HepG2 (cell line): ENCODE measurements at regions not wholly inside any gene's neighbourhood (a gene's known extent, or its start where the extent isn't known, plus 50 kb on each side); places are given as distances from the start of the nearest gene placed in this dataset.

ENCODE experiments used
- CTCF ChIP-seq: sonication (generic); formaldehyde crosslinking; IDR thresholded peaks from 2 replicates; pipeline ENCODE4 v1.5.0; 2020; ENCODE audit warnings: mild to moderate bottlenecking, missing genetic modification reagents, moderate library complexity
- ETV6 ChIP-seq: sonication (generic); formaldehyde crosslinking; conservative IDR thresholded peaks from 2 replicates; pipeline ENCODE4 v1.4.0; 2020; ENCODE audit warnings: missing genetic modification reagents
- FOSL2 ChIP-seq: sonication (generic); formaldehyde crosslinking; IDR thresholded peaks from 2 replicates; pipeline ENCODE4 v1.4.0; 2020; ENCODE audit warnings: missing genetic modification reagents
- FOXC1 ChIP-seq: sonication (generic); formaldehyde crosslinking; IDR thresholded peaks from 2 replicates; pipeline ENCODE4 v1.8.0; 2022; ENCODE audit warnings: mild to moderate bottlenecking, missing genetic modification reagents, borderline replicate concordance
- POLR2A ChIP-seq, 2 experiments: IDR thresholded peaks; 2 replicates each; pipeline ENCODE4 v1.6.1; 2011; ENCODE audit warnings: low read depth in 2 of 2, low read length in 2 of 2, mild to moderate bottlenecking in 1 of 2, moderate library complexity in 1 of 2; ENCODE audit not compliant: insufficient read depth in 1 of 2
- SP1 ChIP-seq, 2 experiments: fragments of 450-650 bp in 1 of 2; sonication (generic) in 1 of 2; formaldehyde crosslinking in 1 of 2; IDR thresholded peaks; 2 replicates each; pipeline versions ENCODE4 v1.4.0 to v1.6.1; 2016 to 2020; ENCODE audit warnings: missing genetic modification reagents in 1 of 2
- ZBTB26 ChIP-seq: IDR thresholded peaks from 2 replicates; pipeline ENCODE4 v1.6.1; 2016; ENCODE audit warnings: missing compliant biosample characterization, missing genetic modification reagents, borderline replicate concordance
- ZKSCAN5 ChIP-seq: sonication (generic); formaldehyde crosslinking; IDR thresholded peaks from 2 replicates; pipeline ENCODE4 v1.5.1; 2020; ENCODE audit warnings: mild to moderate bottlenecking, missing genetic modification reagents
- ZNF280B ChIP-seq: sonication (generic); formaldehyde crosslinking; IDR thresholded peaks from 2 replicates; pipeline ENCODE4 v1.5.0; 2020; ENCODE audit warnings: missing genetic modification reagents, mild to moderate bottlenecking, borderline replicate concordance

DNA sequence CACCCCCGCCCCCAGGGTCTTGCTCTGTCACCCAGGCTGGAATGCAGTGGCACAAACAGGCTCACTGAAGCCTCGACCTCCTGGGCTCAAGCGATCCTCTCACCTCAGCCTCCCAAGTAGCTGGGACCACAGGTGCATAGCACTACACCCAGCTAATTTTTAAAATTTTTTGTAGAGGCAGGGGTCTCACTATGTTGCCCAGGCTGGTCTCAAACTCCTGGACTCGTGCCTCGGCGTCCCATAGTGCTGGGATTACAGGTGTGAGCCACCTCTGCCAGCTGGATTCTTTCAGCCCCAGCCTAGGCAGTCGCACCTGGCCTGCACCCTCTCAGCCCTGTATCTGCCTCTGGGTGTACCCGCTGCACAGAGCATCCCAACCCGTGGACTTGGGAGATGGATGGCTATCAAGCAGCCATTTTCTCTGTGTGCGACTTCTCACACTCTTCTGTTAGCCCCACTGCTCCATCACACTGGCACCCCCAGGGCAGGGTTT lies 166.4 kb upstream of the HAAO start:
- no peak for TF ChIP-seq FOSL2 (CRISPR knock-in tag)
- TF ChIP-seq POLR2A (IDR thresholded peaks at IDR 0.05; ENCODE audit: insufficient read depth in 1 of 2, low read depth in 2 of 2, low read length in 2 of 2) = no peak
- TF ChIP-seq CTCF = no peak
- no peak for TF ChIP-seq ZNF280B
- TF ChIP-seq ZBTB26 = no peak
- no peak for TF ChIP-seq FOXC1
- TF ChIP-seq ZKSCAN5 (CRISPR knock-in tag) = no peak
- TF ChIP-seq SP1 (IDR thresholded peaks at IDR 0.05) = no peak
- TF ChIP-seq SP1 (CRISPR knock-in tag; IDR thresholded peaks at IDR 0.05) = no peak
- no peak for TF ChIP-seq ETV6
